KMS-11 (cell line): ENCODE measurements at regions not wholly inside any gene's neighbourhood (a gene's known extent, or its start where the extent isn't known, plus 50 kb on each side); places are given as distances from the start of the nearest gene placed in this dataset.

Experiments used
- H2AFZ ChIP-seq: fragments of 200-600 bp; sonication (generic); 2 replicates; pipeline ENCODE4 v1.6.1; 2016; ENCODE audit warnings: antibody characterized with exemption, mixed run types, low read depth
- H3K27ac ChIP-seq: fragments of 200-600 bp; sonication (generic); 2 replicates; pipeline ENCODE4 v1.6.1; 2016; ENCODE audit warnings: mild to moderate bottlenecking, mixed run types
- H3K27me3 ChIP-seq: fragments of 200-600 bp; sonication (generic); 2 replicates; pipeline ENCODE4 v1.6.1; 2017; ENCODE audit warnings: mild to moderate bottlenecking, low read depth, mixed run types, moderate library complexity; ENCODE audit not compliant: insufficient read depth
- H3K36me3 ChIP-seq: fragments of 200-600 bp; sonication (generic); 2 replicates; pipeline ENCODE4 v1.6.1; 2017; ENCODE audit warnings: mild to moderate bottlenecking, mixed run types; ENCODE audit not compliant: insufficient read depth
- H3K4me1 ChIP-seq: fragments of 200-600 bp; sonication (generic); 2 replicates; pipeline ENCODE4 v1.6.1; 2016; ENCODE audit warnings: mild to moderate bottlenecking, low read depth, mixed run types; ENCODE audit not compliant: poor library complexity, severe bottlenecking
- H3K4me2 ChIP-seq: fragments of 200-600 bp; sonication (generic); 2 replicates; pipeline ENCODE4 v1.7.0; 2016; ENCODE audit warnings: mild to moderate bottlenecking, mixed run types
- H3K4me3 ChIP-seq: fragments of 200-600 bp; sonication (generic); IDR thresholded peaks from 2 replicates; pipeline ENCODE4 v1.6.1; 2017; ENCODE audit warnings: low read depth, low read length, mixed read lengths; ENCODE audit not compliant: insufficient read depth
- H3K79me2 ChIP-seq: fragments of 200-600 bp; sonication (generic); 2 replicates; pipeline ENCODE4 v1.6.1; 2016; ENCODE audit warnings: low read depth, mixed run types; ENCODE audit not compliant: insufficient read depth
- H3K9ac ChIP-seq: fragments of 200-600 bp; sonication (generic); 2 replicates; pipeline ENCODE4 v1.6.1; 2016; ENCODE audit warnings: mild to moderate bottlenecking, mixed run types
- H4K20me1 ChIP-seq: fragments of 200-600 bp; sonication (generic); 2 replicates; pipeline ENCODE4 v1.6.1; 2016; ENCODE audit warnings: mild to moderate bottlenecking, mixed run types; ENCODE audit not compliant: insufficient read depth
- TF ChIP-seq, protein P1 (sequence below): fragments of 200-600 bp; sonication (generic); conservative IDR thresholded peaks from 2 replicates; pipeline ENCODE4 v1.6.1; 2017; ENCODE audit warnings: low read depth, mild to moderate bottlenecking, antibody characterized with exemption, low read length, moderate library complexity, mixed read lengths

DNA sequence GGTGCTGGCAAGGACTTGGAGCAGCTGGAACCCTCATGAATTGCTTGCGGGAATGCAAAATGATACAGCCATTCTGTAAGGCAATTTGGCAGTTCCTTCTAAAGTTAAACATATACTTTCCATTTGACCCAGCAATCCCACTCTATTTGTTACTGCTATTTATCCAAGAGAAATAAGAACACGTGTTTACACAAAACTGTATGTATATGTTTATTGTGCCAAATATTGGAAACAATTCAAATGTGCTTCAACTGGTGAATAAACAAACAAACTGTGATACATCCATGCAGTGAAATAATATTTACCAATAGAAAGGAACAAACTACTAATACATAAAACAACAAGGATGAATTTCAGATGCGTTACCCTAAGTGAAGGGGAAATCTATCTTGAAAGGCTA, 60.0 kb upstream of the NTRK3 start:
- Histone ChIP-seq H4K20me1 (no peaks in the 10 kb centered on the region), H3K4me2 (no peak overlapping the region), H3K27ac (no peak overlapping the region), H3K4me3 (no peak overlapping the region), H3K79me2 (no peaks in the 10 kb centered on the region), H3K36me3 (no peaks in the 10 kb centered on the region), H2AFZ (no peak overlapping the region), H3K9ac (no peak overlapping the region), H3K4me1 (no peaks in the 10 kb centered on the region), H3K27me3 (no peaks in the 10 kb centered on the region)
- TF ChIP-seq, protein P1, sequence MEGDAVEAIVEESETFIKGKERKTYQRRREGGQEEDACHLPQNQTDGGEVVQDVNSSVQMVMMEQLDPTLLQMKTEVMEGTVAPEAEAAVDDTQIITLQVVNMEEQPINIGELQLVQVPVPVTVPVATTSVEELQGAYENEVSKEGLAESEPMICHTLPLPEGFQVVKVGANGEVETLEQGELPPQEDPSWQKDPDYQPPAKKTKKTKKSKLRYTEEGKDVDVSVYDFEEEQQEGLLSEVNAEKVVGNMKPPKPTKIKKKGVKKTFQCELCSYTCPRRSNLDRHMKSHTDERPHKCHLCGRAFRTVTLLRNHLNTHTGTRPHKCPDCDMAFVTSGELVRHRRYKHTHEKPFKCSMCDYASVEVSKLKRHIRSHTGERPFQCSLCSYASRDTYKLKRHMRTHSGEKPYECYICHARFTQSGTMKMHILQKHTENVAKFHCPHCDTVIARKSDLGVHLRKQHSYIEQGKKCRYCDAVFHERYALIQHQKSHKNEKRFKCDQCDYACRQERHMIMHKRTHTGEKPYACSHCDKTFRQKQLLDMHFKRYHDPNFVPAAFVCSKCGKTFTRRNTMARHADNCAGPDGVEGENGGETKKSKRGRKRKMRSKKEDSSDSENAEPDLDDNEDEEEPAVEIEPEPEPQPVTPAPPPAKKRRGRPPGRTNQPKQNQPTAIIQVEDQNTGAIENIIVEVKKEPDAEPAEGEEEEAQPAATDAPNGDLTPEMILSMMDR = no peak

DNA sequence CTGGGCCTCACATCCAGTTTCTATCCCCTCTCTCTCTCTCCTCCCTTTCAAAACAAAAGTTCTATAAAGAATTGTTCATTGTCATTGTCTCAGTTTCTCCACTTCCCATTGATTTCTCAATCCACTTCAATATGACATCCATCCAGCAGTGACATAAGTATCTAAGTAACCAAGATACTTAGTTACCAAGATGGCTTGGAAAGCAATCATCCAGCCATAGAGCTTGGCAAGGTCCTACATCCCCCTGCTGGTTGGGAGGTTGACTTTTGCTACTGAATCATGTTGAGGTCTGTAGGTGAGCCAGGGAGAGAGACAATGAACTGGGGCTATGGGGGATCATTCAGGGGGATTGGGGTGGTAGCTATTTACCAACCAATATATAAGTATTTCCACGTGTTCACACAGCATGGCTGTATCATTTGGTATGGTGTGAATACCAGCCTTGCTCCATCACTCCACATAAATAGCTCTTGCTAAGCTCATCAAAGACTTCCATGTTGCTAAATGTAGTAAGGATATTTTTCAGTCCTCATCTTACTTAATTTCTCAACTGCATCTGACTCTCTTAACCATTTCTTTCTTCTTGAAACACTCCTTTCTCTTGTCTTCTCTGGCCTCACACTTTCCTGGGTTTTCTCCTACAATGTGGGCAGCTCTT, 58.8 kb upstream of the NTRK3 start:
- Histone ChIP-seq H4K20me1 (no peaks in the 10 kb centered on the region), H3K9ac (no peak overlapping the region), H3K79me2 (no peaks in the 10 kb centered on the region), H3K4me2 (no peak overlapping the region), H3K36me3 (no peaks in the 10 kb centered on the region), H3K27me3 (no peaks in the 10 kb centered on the region), H3K4me3 (no peak overlapping the region), H3K27ac (no peak overlapping the region), H2AFZ (no peak overlapping the region), H3K4me1 (no peaks in the 10 kb centered on the region)
- TF ChIP-seq, protein P1 = no peak

DNA sequence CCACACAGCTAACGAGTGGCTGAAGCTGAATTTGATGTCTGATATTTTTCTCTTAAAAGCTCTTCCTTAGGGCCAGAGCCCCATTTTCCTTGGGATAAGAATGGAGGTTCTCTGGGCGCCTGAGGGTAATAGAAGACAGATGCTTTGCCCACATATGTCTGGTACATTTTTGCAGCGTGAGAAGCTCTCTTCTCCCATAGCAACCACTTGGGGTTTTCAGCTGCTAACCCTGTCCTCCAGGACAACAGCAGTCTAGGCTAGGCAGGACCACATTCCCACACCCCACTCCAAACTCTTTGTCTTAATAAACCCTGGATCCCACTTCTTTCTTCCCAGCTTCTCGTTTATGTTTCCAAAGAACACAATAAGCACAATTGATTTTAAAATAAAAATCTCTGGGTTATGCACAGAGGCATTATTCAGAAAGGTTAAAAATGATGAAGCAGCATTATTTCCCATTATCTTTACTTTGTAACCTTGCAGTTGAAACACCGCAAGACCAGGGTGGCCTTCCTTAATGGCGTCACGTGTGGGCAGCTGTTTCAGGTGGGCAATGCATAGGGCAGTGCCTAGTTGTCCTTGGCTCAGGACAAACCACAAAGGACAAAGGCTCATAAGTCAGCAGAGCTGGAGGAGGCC, 56.5 kb upstream of the NTRK3 start:
- Histone ChIP-seq H3K4me3 (no peak overlapping the region), H3K36me3 (no peaks in the 10 kb centered on the region), H3K4me1 (no peaks in the 10 kb centered on the region), H3K27me3 (no peaks in the 10 kb centered on the region), H3K4me2 (no peak overlapping the region), H3K9ac (no peak overlapping the region), H3K79me2 (no peaks in the 10 kb centered on the region), H4K20me1 (no peaks in the 10 kb centered on the region), H3K27ac (no peak overlapping the region), H2AFZ (no peak overlapping the region)
- TF ChIP-seq, protein P1 = no peak

GRCh38 chr15:88309363-88309762, 52.8 kb upstream of the NTRK3 start:
- Histone ChIP-seq H3K36me3 (no peaks in the 10 kb centered on the region), H3K4me1 (no peaks in the 10 kb centered on the region), H3K4me2 (no peak overlapping the region), H3K79me2 (no peaks in the 10 kb centered on the region), H3K27ac (no peak overlapping the region), H4K20me1 (no peaks in the 10 kb centered on the region), H3K4me3 (no peak overlapping the region), H2AFZ (no peak overlapping the region), H3K9ac (no peak overlapping the region), H3K27me3 (no peaks in the 10 kb centered on the region)
- TF ChIP-seq, protein P1 = no peak
